PC-3 (cell line): ENCODE measurements at regions not wholly inside any gene's neighbourhood (a gene's known extent, or its start where the extent isn't known, plus 50 kb on each side); places are given as distances from the start of the nearest gene placed in this dataset.
"Not testable (repeated sequence)": the region's sequence is repeated elsewhere in the genome, so short reads cannot be mapped to it uniquely, and the experiment has no call there.

Source experiments
- ATAC-seq: fragments of 200-7000 bp; cut with Tn5 transposase; 2 replicates; pipeline ENCODE4 v1.9.1; 2020; ENCODE audit warnings: mild to moderate bottlenecking, moderate library complexity
- BruUV-seq: library from RNA; stranded (reverse); fragments of 400-500 nt; replicated peaks from 2 replicates; lab custom pipeline; 2021; lab: Mats Ljungman, UMichigan
- CTCF ChIA-PET: fragments of 300-600 bp; sonication (Branson Sonifier 250); formaldehyde crosslinking; loops from one replicate; lab custom pipeline; 2022; ENCODE audit warnings: antibody characterized with exemption; lab: Charles Lee
- POLR2A ChIA-PET: fragments of 300-600 bp; sonication (Branson Sonifier 250); formaldehyde crosslinking; loops from one replicate; lab custom pipeline; 2022; ENCODE audit warnings: antibody characterized with exemption; ENCODE audit not compliant: unreplicated experiment; lab: Charles Lee
- DNase-seq: peaks from one replicate; pipeline ENCODE4 v3.0.0-alpha.2; 2015
- H2AFZ ChIP-seq: fragments of 300-600 bp; sonication (generic); 2 replicates; pipeline ENCODE4 v1.6.0; 2016; ENCODE audit warnings: antibody characterized with exemption, low read length
- H3F3A ChIP-seq: fragments of 300-600 bp; sonication (generic); one replicate; pipeline ENCODE4 v1.6.0; 2017; ENCODE audit warnings: antibody characterized with exemption, low read length, control low read depth, mild to moderate bottlenecking; ENCODE audit not compliant: unreplicated experiment
- H3K27ac ChIP-seq: fragments of 300-600 bp; sonication (generic); 2 replicates; pipeline ENCODE4 v1.5.1; 2016; ENCODE audit warnings: mild to moderate bottlenecking, low read length
- H3K27me3 ChIP-seq: fragments of 300-600 bp; sonication (generic); 2 replicates; pipeline ENCODE4 v1.6.1; 2016; ENCODE audit warnings: low read length, mixed read lengths
- H3K36me3 ChIP-seq: fragments of 300-600 bp; sonication (generic); 2 replicates; pipeline ENCODE4 v1.6.1; 2016; ENCODE audit warnings: low read depth, mixed run types, low read length, mixed read lengths
- H3K4me1 ChIP-seq: fragments of 300-600 bp; sonication (generic); 2 replicates; pipeline ENCODE4 v1.5.1; 2016; ENCODE audit warnings: low read length; ENCODE audit not compliant: insufficient read depth
- H3K4me2 ChIP-seq: fragments of 300-600 bp; sonication (generic); 2 replicates; pipeline ENCODE4 v1.6.0; 2016; ENCODE audit warnings: low read length
- H3K4me3 ChIP-seq: fragments of 300-600 bp; sonication (generic); 2 replicates; pipeline ENCODE4 v1.5.1; 2016; ENCODE audit warnings: mild to moderate bottlenecking, low read length, mixed read lengths
- H3K79me2 ChIP-seq: fragments of 300-600 bp; sonication (generic); 2 replicates; pipeline ENCODE4 v1.6.1; 2017; ENCODE audit warnings: low read length, mixed read lengths
- H3K9ac ChIP-seq: fragments of 300-600 bp; sonication (generic); 2 replicates; pipeline ENCODE4 v1.6.0; 2016; ENCODE audit warnings: mild to moderate bottlenecking, low read length
- H3K9me2 ChIP-seq: fragments of 300-600 bp; sonication (generic); replicated peaks from 2 replicates; pipeline ENCODE4 v1.6.1; 2016; ENCODE audit warnings: mixed run types, low read length, mixed read lengths
- H3K9me3 ChIP-seq: fragments of 300-600 bp; sonication (generic); 2 replicates; pipeline ENCODE4 v1.6.1; 2016; ENCODE audit warnings: low read length, mixed read lengths
- H4K20me1 ChIP-seq: fragments of 300-600 bp; sonication (generic); 2 replicates; pipeline ENCODE4 v1.6.1; 2016; ENCODE audit warnings: low read length, mixed read lengths
- CTCF ChIP-seq: fragments of 300-600 bp; sonication (generic); conservative IDR thresholded peaks from 2 replicates; pipeline ENCODE4 v1.5.1; 2017; ENCODE audit warnings: antibody characterized with exemption, low read depth, mild to moderate bottlenecking, low read length
- EZH2 ChIP-seq: fragments of 300-600 bp; sonication (generic); IDR thresholded peaks from one replicate; pipeline ENCODE4 v1.6.1; 2017; ENCODE audit warnings: antibody characterized with exemption, mild to moderate bottlenecking, low read length; ENCODE audit not compliant: unreplicated experiment
- EZH2phosphoT487 ChIP-seq: fragments of 300-600 bp; sonication (generic); IDR thresholded peaks from 2 replicates; pipeline ENCODE4 v1.6.1; 2018; ENCODE audit warnings: mild to moderate bottlenecking, antibody characterized with exemption, low read length, borderline replicate concordance
- intact Hi-C: fragments of 100-400 bp; cut with micrococcal nuclease; formaldehyde crosslinking; loops from 2 replicates; pipeline ENCODE4 v1.9.0; 2023

GRCh38 chr1:121483234-121483633 is 298.5 kb downstream of the SRGAP2C start:
- ATAC-seq: no peak
- intact Hi-C loops: no loop called here
- Histone ChIP-seq H3K9me2 (no peaks in the 10 kb centered on the region), H3F3A (no peaks in the 10 kb centered on the region), H3K79me2 (no peaks in the 10 kb centered on the region), H3K9ac (no peak overlapping the region), H3K4me1 (no peaks in the 10 kb centered on the region), H3K36me3 (no peaks in the 10 kb centered on the region), H4K20me1 (no peaks in the 10 kb centered on the region), H3K27ac (no peak overlapping the region), H3K9me3 (0 out of 2 replicates have a peak, but pooled peaks cover 3% of the 10 kb centered on the region), H2AFZ (no peak overlapping the region), H3K4me3 (no peak overlapping the region), H3K27me3 (no peaks in the 10 kb centered on the region), H3K4me2 (no peak overlapping the region)
- ChIA-PET CTCF (no interaction called here), POLR2A (no interaction called here)
- no peak for DNase-seq
- TF ChIP-seq CTCF (no peak), EZH2phosphoT487 (no peak), EZH2 (no peak)
- no TSS peak for BruUV-seq

- no peaks in the 10 kb centered on the region for H3K27me3 ChIP-seq
- no peak for ATAC-seq
- TF ChIP-seq EZH2phosphoT487 (no peak), CTCF (no peak)
- no peaks in the 10 kb centered on the region for H3K36me3 ChIP-seq
- ChIA-PET POLR2A (no interaction called here), CTCF (no interaction called here)
- H3K9me2 ChIP-seq: no peaks in the 10 kb centered on the region
- H3F3A ChIP-seq: no peaks in the 10 kb centered on the region
- H3K4me1 ChIP-seq: no peaks in the 10 kb centered on the region
- H3K9me3 ChIP-seq: 0 out of 2 replicates have a peak, but pooled peaks cover 3% of the 10 kb centered on the region
- intact Hi-C loops: no loop called here
- no peaks in the 10 kb centered on the region for H3K79me2 ChIP-seq
- H3K4me3 ChIP-seq: no peak overlapping the region
- H2AFZ ChIP-seq: no peak overlapping the region
- H3K27ac ChIP-seq: no peak overlapping the region
- H3K9ac ChIP-seq: no peak overlapping the region
- no peaks in the 10 kb centered on the region for H4K20me1 ChIP-seq
- no TSS peak for BruUV-seq
- DNase-seq: peak; percentile 31
- H3K4me2 ChIP-seq: no peak overlapping the region
These were observed 299.2 kb downstream of the SRGAP2C start for GRCh38 chr1:121483961-121484424.

DNA sequence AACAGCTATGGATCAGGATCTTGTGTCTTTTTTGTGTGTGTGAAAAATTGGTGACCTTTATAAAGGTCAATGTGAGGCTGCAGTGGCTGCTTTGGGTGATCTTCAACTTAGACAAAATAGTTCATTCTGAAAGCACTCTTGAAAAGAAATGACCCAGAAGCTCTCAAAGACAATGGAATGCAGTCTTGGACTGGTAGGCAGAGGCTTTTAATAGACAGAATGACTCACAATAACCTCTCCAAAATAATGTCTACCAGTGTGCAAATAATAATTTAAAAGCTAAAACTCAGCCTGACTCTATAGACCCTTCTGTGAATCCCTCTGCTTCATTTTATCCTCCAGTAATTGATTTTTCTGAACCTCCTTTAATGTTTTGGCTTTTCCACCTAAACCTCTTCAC is 310.0 kb downstream of the SRGAP2C start:
- CTCF ChIA-PET, H2AFZ ChIP-seq, H3F3A ChIP-seq, H4K20me1 ChIP-seq, H3K79me2 ChIP-seq, BruUV-seq, H3K9ac ChIP-seq, H3K27me3 ChIP-seq, H3K9me2 ChIP-seq, H3K4me3 ChIP-seq, H3K9me3 ChIP-seq, H3K36me3 ChIP-seq, H3K4me1 ChIP-seq, H3K4me2 ChIP-seq, H3K27ac ChIP-seq: not testable (repeated sequence)
- DNase-seq: peak; percentile 16
- peak; percentile 76 for ATAC-seq
- POLR2A ChIA-PET: interaction anchor here (0.6 kb wide), 1 partner anchor 23 kb away, joined by 8 read pairs; no protein-coding TSS in a partner anchor
- intact Hi-C loops: loop anchor here (5.0 kb wide), 3 partner anchors 47 to 93 kb away; no protein-coding TSS in a partner anchor

- intact Hi-C loops: not testable (repeated sequence)
These were observed 326.7 kb downstream of the SRGAP2C start for GRCh38 chr1:121511455-121511854.

GRCh38 chr1:121511876-121512275 is 327.1 kb downstream of the SRGAP2C start:
- BruUV-seq, intact Hi-C loops, H3K9me3 ChIP-seq, POLR2A ChIA-PET, ATAC-seq, H3K27me3 ChIP-seq, H3K4me3 ChIP-seq, CTCF ChIA-PET, H3K27ac ChIP-seq, H3K4me2 ChIP-seq, H3K9ac ChIP-seq, H3K36me3 ChIP-seq, H3K79me2 ChIP-seq, H3K4me1 ChIP-seq, H2AFZ ChIP-seq, H3K9me2 ChIP-seq, H3F3A ChIP-seq, DNase-seq, H4K20me1 ChIP-seq: not testable (repeated sequence)

More at GRCh38 chr1:121511455-121511854, 326.7 kb downstream of the SRGAP2C start:
- CTCF ChIA-PET, H3K27ac ChIP-seq, H3K36me3 ChIP-seq, H3F3A ChIP-seq, H3K4me2 ChIP-seq, ATAC-seq, H3K4me3 ChIP-seq, H4K20me1 ChIP-seq, H2AFZ ChIP-seq, DNase-seq, H3K79me2 ChIP-seq, POLR2A ChIA-PET, BruUV-seq, H3K9ac ChIP-seq, H3K27me3 ChIP-seq, H3K4me1 ChIP-seq, H3K9me2 ChIP-seq, H3K9me3 ChIP-seq: not testable (repeated sequence)
